ENCODE measurements at regions not wholly inside any gene's neighbourhood (a gene's known extent, or its start where the extent isn't known, plus 50 kb on each side); places are given as distances from the start of the nearest gene placed in this dataset.

DNA sequence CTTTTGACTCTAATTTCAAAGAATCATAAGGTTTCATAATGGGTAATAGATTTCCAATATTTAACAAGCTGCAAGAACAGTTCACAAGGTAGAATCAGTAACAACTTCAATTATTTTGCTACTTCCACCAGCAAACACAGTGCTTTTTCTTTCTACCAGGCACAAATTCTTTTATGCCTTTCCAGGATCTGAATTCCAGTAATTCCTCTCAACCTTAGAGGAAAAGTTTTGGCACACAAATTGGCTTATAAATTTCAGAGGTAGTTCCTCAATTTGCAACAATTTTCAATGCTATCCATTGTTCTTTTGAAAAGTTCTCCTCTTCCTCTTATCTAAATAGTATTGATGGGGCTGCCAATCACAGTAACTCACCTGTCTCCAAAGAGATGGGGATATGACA is 665.4 kb upstream of the PHF14 start:
- H2BK15ac ChIP-seq (ENCODE audit: low read depth, low read length) = no peak overlapping the region
- H2AFZ ChIP-seq (ENCODE audit: low read length) = no peak overlapping the region
- H3K4me2 ChIP-seq (ENCODE audit: insufficient read depth, insufficient read length, low read length) = no peak overlapping the region
- no peak overlapping the region for H3T11ph ChIP-seq (ENCODE audit: low read length)
- no peaks in the 10 kb centered on the region for H3K4me1 ChIP-seq (ENCODE audit: insufficient read depth, low read length)
- no peak overlapping the region for H3K27ac Mint-ChIP-seq
- no peaks in the 10 kb centered on the region for H3K27me3 ChIP-seq (ENCODE audit: insufficient read depth, low read length)
- DNase-seq = no peak
- no peak overlapping the region for H4K91ac ChIP-seq (ENCODE audit: insufficient read length, low read depth, low read length)
- H3K27ac ChIP-seq (ENCODE audit: insufficient read length, low read depth, low read length) = no peak overlapping the region
- H3K79me2 ChIP-seq (ENCODE audit: insufficient read depth, low read length) = no peaks in the 10 kb centered on the region
- no peak overlapping the region for H3K14ac ChIP-seq (ENCODE audit: insufficient read depth, low read length)
- no peaks in the 10 kb centered on the region for H3K79me1 ChIP-seq (ENCODE audit: insufficient read depth, low read depth, low read length, poor library complexity, severe bottlenecking)
- H4K8ac ChIP-seq (replicated peaks; ENCODE audit: insufficient read length, low read depth, low read length) = no peak overlapping the region
- H3K56ac ChIP-seq (ENCODE audit: insufficient read length, low read depth, low read length) = no peak overlapping the region
- H2BK120ac ChIP-seq (ENCODE audit: low read depth, low read length, poor library complexity, severe bottlenecking) = no peak overlapping the region
- H3K23me2 ChIP-seq (ENCODE audit: insufficient read length, low read depth, low read length, poor library complexity, severe bottlenecking) = no peaks in the 10 kb centered on the region
- no peaks in the 10 kb centered on the region for H3K36me3 Mint-ChIP-seq (ENCODE audit: insufficient read depth in 1 of 3, low read depth in 3 of 3)
- no peaks in the 10 kb centered on the region for H3K27me3 Mint-ChIP-seq (ENCODE audit: low read depth)
- H4K20me1 ChIP-seq (ENCODE audit: control insufficient read depth, insufficient read depth, insufficient read length) = no peaks in the 10 kb centered on the region
- no peaks in the 10 kb centered on the region for H3K4me1 Mint-ChIP-seq
- no peak overlapping the region for H2AK5ac ChIP-seq (ENCODE audit: insufficient read length, low read length)
- no peak overlapping the region for H2BK5ac ChIP-seq (ENCODE audit: insufficient read length, low read length)
- H3K9ac ChIP-seq (ENCODE audit: extremely low read depth, insufficient read length, low read length) = no peak overlapping the region
- H4K5ac ChIP-seq (ENCODE audit: insufficient read length, low read depth, low read length) = no peak overlapping the region
- H2BK12ac ChIP-seq (ENCODE audit: insufficient read length, low read depth, low read length) = no peak overlapping the region
- H3K23ac ChIP-seq (ENCODE audit: insufficient read length, low read depth, low read length) = no peak overlapping the region
- H3K9me3 ChIP-seq (ENCODE audit: control insufficient read depth, low read depth, low read length) = no peaks in the 10 kb centered on the region
- H3K9me3 Mint-ChIP-seq = peaks cover 0 to 4% of the 10 kb centered on the region in 2 experiments; a peak in 2 of 5 replicates
- H3K18ac ChIP-seq (ENCODE audit: insufficient read length, low read depth, low read length) = no peak overlapping the region
- no peak overlapping the region for H2BK20ac ChIP-seq (ENCODE audit: low read depth, low read length, poor library complexity, severe bottlenecking)
- H3K4me3 Mint-ChIP-seq = no peak overlapping the region
- TF ChIP-seq CTCF (conservative IDR thresholded peaks at IDR 0.05) = no peak
- no peak overlapping the region for H3K4ac ChIP-seq (ENCODE audit: low read depth, low read length)

Measured in H9 (cell line).